ENCODE measurements at regions not wholly inside any gene's neighbourhood (a gene's known extent, or its start where the extent isn't known, plus 50 kb on each side); places are given as distances from the start of the nearest gene placed in this dataset.

GRCh38 chr4:160136021-160136420, 1033.1 kb downstream of the RAPGEF2 start:
- no peak for TF ChIP-seq CTCF (IDR thresholded peaks at IDR 0.05)
- TF ChIP-seq POLR2AphosphoS5 (IDR thresholded peaks at IDR 0.05; ENCODE audit: low read depth, low read length) = no peak

Data from Panc1 (cell line).